NCI-H1694 treated with DMSO at 0.1 percent for 48 hours (cell line): ENCODE measurements at regions not wholly inside any gene's neighbourhood (a gene's known extent, or its start where the extent isn't known, plus 50 kb on each side); places are given as distances from the start of the nearest gene placed in this dataset.
"Not testable (repeated sequence)": the region's sequence is repeated elsewhere in the genome, so short reads cannot be mapped to it uniquely, and the experiment has no call there.

Experiments used
- DNase-seq: peaks from one replicate; lab custom pipeline; 2025; lab: John Stamatoyannopoulos, UW

DNA sequence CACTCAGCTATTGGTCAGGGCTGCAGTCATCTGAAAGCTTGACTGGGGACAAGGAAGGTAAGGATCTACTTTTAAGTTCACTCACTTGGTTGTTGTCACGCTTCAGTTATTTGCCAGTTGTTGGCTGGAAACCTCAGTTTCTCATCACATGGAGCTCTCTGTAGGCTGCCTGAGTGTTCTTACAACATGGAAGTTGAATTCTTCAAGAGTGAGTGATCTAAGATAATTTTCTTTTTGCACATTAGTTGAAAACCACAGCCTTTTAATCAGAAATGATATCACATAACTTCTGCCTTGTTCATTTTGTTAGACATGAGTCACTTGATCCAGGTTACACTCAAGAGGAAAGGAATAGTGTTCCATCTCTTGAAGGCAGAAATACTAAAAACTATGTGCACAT, 552.7 kb downstream of the RAPGEF2 start:
- DNase-seq = no peak

DNA sequence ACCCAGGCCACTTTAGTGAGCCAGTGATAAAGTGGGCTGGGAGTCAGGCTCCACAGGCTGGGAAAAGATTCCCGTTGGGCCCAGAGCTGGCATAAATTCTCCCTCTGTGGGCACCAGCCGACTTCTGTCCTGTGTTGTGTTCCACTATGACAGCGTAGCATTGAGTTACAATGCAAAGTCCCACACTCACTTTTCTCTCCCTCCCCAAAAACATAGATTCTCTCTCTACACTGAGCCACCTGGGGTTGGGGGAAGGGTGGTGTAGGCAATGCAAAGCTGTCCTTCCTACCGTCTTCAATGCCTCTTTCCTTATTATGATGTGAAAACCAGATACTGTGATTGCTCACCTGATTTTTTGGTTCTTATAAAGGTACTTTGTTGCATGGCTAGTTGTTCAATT, 566.2 kb downstream of the RAPGEF2 start:
- no peak for DNase-seq

DNA sequence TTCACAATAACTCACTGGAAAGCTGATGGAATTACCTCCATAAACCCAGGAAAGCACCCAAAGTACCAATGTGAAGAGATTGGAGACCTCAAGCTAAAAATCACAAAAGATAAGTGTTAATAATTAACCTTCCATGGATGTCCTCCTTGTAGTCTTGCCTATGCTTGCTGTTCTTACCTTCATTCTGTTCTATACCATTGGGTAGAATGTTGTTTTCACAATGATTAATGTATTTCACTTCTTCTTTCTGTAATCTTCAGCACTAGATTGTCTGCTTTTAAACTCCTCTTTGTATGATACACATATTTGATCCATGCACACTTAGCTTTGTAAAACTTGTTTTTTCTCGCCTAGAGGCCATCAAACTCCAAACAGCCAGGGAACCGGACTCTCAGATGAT, 570.3 kb downstream of the RAPGEF2 start:
- no peak for DNase-seq

DNA sequence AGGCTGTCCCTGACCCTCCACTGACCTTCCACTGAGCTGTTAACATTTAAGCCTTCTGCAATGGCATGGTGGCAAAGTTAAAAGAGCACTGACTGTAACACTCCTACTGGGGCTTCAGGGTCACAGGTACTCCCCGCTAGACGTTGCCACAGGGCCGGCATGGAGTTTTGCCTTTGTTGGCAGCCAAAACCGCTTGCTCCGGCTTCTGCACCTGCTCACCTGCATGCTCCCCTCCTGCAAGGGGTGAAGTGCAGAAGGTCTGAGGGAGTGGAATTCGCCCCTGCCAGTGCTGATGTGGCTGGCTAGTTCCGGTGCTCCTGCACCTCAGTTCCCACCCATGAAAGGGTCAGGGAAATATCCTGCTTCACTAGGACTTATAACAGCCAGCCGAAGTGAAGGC, 571.4 kb downstream of the RAPGEF2 start:
- no peak for DNase-seq

DNA sequence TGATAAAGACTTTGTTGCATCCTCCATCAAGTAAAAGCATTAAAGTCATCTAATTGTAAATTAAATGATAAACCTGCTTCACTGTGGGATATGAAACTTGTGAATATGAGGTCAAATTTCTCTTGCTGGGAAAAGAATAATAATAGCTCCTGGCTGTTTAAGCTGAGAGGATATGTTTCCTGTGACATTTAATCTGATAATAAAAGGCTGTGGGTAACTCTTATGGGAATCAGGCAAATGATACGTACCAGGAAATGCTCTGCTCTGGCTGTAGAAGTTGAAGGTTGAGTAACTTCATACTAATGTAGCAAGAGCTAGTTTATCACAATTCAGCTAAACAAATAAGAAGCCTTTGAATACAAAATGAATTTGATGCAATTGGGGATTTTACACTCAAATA, 574.6 kb downstream of the RAPGEF2 start:
- no peak for DNase-seq

DNA sequence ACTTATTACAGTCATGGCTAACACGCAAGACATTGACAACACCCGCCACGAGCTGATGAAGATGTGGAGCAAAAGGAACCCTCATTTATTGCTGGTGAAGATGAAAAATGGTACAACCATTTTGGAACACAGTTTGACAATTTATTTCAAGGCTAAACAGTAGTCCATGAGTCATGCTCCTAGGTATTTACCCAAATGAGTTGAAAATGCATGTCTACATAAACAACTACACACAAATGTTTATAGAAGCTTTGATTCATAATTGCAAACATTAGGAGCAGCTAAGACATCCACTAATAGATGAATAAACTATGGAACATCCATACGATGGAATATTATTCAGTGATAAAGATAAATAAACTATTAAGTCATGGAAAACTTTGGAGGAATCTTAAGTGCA, 580.1 kb downstream of the RAPGEF2 start:
- no peak for DNase-seq

DNA sequence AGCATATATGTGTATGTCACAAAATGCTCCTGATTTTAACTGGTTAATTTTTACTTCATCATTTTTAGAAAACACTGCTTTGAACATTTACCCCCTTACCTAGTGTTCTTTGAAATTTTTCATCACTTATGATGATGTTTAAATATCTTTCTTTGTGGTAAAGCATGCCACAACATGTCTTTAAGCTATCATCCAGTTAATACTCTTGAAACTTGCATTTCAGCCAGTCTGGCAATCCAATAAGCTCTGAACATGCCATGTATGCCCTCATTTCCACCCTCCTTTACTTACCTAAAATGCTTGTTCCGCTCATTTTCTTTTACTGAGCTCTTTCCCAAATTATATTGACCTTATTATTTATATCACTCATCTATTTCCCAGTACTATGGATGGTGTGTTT, 581.2 kb downstream of the RAPGEF2 start:
- DNase-seq = no peak

DNA sequence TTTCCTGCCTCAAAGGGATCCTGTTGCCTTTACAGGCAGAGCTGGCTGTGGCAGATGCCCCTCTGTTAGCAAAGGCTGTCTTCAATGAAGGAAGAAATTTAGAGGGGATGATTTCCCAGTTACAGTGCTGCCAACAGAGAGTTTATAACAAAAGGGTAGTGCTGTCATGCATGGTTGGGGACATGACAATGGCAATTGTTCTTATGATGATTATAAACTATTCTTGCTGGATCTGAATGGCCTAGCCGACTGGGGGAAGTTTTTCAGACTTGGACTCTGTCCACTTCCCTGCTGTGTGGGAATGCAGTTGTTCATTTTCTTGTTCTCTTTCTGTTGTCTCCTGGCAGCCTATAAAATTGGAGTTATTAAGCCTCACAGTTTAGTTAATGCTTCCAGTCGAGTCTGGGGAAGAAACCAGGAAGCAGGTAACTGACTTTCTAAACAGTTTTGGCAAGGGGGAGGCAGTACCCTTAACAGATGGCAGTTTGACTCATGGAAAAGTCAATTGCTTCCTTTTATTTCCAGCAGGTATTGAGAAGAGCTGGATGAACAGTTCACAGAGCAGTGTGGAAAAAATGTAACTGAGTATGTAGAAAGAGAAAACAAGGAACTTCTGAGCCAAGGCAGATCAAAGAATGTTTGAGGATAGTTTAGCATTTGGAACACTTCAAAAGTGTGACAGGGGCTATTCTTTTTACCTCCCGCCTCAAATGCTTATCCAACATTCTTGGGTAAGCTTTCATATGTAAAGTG, 582.6 kb downstream of the RAPGEF2 start:
- DNase-seq = no peak

DNA sequence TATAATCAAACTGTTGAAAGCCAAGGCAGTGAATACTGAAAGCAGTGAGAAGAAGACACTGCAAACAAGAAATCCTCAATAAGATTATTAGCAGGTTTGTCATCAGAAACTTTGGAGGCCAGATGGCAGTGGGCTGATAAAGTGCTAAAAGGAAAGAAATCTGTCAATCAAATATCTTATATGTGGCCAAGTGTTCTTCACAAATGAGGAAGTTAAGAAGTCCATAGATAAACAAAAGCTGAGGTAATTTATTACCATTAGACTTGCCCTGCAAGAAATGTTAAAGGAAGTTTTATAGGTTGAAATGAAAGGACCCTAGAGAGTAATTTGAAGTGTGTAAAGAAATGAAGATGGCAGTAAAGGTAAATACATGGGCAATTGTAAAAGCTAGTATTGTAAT, 586.6 kb downstream of the RAPGEF2 start:
- no peak for DNase-seq

DNA sequence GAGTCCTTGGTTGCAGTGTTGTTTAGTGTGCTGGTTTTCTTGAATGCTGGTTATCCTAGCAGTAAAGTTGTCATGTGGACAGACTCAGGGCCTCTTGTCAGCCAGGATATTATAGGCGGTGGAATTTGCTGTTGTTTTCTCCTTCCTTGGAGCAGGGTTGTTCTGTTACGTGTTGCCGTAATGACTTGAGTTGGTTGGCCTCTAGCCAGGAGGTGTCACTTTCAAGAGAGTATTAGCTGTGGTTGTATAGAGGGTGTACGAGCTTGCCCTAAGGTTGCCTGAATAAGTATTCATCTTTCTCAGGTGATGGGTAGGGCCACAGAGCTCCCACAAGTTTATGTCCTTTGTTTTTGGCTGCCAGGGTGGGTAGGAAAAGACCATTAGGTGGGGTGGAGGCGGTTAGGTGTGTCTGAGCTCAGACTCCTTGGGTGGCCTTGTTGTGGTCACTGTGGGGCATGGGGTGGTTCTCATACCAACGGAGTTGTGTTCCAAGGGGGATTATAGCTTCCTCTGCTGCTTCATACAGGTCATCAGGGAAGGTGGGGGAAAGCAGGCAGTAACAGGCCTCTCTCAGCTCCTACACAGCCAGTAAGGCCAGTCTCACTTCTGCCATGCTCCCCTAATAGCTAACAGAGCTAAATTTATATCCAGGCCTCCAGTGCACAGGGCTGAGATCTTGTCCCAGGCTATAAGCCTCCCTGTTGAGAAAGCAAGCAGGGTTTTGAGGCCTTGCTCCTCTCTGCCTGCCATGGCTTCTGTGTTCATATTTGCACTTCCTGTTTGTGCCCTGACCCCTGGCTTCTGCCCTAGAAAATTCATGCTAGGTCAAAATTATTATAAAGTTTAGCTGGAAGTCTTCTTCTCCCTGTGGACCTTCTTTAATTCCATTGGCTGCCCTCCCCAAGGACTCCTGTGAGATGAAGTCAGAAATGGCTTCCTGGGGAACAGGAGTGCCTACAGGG, 594.7 kb downstream of the RAPGEF2 start:
- DNase-seq = no peak

DNA sequence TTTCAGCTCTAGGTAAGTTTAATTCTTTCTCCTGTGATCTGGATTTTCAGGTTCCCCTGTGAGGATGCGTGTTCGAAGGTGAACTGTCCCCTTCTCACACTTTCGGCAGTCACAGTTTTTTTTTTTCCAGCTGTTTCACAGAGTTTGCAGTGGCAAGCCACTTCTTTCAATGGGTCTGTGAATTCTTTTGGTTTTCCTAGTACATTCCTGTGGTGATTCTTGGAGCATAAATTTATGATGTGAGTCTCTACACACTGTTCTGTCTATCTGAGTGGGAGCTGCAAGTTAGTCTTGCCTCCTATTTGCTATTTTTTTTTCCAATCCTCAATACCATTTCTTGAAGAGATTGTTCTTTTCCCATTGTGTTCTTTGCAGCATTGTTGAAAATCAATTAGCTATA, 595.5 kb downstream of the RAPGEF2 start:
- no peak for DNase-seq

DNA sequence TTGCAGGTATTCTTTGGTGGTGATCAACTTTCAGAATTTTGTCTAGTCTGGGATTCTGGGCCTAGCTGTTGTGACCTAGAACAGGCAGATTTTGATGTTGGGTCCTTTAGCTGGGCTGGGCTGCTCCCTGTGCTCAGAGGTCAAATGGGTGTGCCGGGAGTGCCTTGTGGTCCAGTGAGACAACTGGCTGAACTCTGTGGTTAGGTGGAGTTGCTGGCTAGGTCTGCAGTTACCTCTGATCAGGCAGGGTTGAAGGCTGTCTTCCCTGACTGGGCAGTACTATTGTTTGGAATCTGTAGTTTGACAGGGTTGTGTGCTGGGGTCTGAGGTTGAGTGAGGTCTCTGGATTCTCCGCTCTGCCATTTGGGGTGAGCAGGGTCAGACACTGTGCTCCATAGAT, 599.3 kb downstream of the RAPGEF2 start:
- no peak for DNase-seq

DNA sequence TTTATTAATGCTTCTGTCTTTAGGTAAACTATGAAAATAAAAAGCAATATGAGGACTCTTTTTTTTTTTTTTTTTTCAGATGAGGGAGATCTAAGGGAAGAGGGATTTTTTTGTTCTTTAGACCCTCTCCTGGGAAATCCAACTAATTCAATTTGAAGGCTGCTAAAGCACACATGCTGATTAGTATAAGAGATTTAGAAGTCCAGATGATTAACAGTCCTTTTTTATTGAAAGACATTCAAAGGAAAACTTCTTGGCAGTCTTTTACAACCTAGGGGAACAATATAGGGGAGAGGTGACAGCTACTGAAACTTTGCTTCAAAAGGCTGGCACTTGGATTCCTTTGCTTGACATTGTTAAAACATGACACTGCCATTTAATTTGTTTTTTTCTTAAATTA, 602.5 kb downstream of the RAPGEF2 start:
- no peak for DNase-seq

DNA sequence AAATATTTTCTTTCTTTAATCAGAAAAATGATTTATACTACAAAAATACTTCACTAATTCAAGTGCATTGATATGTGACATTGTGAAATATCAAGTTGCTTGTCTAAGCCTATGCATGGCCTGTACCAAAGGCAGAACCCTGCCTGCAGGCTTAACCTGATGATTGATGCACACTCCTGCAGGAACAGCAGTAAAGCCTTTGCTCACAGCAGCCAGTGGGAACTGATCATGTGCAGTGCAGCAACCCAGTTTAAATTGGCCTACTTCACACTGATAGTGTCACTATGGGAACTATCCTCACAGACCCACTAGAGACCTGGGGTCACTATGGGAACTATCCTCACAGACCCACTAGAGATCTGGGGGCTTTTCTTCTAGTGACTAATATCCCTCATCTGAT, 603.8 kb downstream of the RAPGEF2 start:
- no peak for DNase-seq

DNA sequence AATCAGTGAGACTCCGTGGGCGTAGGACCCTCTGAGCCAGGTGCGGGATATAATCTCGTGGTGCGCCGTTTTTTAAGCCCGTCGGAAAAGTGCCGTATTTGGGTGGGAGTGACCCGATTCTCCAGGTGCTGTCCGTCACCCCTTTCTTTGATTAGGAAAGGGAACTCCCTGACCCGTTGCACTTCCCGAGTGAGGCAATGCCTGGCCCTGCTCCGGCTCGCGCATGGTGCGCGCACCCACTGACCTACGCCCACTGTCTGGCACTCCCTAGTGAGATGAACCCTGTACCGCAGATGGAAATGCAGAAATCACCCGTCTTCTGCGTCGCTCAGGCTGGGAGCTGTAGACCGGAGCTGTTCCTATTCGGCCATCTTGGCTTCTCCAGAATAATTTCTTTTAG, 612.3 kb downstream of the RAPGEF2 start:
- DNase-seq = not testable (repeated sequence)

DNA sequence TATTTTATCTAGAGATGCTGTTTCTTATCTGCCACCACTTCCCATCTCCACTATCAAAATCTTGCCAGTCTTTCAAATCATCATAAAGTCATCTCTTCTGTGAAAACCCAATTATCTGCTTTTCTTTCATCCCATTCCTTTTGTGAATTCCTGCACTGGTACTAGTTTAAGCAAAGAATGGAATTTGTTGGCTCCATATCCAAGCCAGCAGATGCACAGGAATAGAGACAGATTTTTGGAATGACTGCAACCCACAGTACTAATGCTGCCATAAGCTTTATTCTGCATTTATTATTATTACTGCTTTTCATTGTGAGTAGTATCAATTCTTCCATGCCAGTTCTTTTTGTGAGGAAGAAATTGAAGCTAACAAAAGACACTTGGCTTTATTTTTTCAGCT, 616.7 kb downstream of the RAPGEF2 start:
- no peak for DNase-seq

DNA sequence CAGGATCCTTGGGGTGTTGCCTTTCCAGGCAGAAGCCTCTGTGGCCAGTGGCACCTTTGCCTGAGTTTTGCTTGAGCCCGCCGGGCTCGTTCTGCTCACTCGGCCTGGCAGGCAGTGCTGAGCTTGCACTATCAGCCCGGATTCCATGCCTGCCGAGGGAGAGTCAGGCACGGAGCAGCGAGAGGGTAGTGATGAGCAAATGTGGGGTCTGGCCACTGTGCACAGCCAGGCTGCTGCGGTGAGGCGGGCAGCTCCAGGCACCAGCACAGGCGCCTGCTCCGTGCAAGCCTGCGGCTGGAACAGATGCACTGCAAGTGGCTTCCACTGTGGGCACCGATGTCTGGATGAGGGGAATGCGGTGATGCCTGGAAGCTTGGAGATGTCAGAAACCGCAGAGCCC, 619.2 kb downstream of the RAPGEF2 start:
- no peak for DNase-seq

DNA sequence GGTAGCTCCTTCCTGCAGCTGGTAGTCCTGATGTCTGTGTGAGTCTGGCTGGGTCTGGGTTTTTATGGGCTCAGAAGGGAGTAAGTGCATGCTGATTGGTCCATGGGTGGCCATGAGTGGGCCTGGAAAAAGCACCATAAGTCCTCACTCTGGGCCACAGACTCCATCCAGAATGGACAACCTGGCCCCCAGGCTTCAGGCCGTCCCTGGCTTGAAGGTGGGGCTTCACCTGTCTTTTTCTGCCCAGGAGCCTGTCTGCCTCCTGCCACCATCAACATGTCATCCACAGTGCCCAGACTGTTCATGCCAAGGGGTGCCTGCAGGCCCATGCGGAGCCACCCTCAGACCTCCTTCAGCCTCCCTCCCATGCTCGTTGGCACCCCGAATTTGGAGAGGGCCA, 620.0 kb downstream of the RAPGEF2 start:
- no peak for DNase-seq

DNA sequence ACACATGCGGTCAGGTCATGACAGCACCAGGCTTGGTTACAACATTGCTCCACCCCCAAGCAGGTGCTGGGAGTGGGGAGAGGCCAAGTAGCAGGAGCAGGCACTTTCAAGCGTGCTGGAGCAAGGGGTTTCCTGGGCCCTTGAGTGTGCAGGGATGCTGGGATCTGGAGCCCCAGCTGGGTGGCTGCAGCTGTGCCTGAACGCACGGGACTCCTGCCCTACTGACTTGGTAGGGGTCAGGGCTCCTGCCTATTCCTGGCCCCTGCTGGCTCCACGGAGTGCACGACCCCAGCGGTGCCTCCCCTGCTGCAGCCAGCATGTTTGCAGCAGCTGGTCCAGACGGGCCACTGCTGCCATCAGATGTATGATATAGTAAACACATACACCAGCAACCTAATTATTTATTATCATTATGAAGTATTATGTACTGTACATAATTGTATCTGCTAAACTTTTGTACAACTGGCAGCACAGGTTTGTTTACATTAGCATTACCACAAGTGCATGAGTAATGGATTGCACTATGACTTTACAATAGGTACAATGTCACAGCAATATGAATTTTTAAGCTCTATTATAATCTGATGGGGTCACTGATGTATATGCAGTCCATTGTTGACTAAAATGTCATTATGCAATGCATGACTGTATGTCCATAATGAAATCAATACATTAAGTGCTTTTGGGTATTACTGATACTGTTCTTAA, 620.6 kb downstream of the RAPGEF2 start:
- no peak for DNase-seq

DNA sequence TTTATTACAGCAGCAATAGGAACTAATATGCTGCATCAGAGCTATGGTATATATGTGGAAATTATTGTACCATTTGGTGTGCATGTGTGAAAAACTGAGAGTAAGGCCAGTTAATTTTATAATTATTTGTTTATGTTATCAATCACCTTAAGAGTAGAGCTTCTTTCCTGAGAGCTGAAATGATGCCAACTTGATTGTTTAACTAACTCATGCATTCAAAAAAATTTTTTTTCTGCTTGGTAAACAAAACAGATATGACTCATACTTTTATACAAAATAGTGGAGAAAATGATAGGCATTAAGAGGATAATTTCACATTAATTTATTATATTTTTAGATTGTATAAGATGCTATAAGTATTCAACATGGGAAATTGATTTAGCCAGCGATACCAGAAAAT, 622.7 kb downstream of the RAPGEF2 start:
- no peak for DNase-seq

DNA sequence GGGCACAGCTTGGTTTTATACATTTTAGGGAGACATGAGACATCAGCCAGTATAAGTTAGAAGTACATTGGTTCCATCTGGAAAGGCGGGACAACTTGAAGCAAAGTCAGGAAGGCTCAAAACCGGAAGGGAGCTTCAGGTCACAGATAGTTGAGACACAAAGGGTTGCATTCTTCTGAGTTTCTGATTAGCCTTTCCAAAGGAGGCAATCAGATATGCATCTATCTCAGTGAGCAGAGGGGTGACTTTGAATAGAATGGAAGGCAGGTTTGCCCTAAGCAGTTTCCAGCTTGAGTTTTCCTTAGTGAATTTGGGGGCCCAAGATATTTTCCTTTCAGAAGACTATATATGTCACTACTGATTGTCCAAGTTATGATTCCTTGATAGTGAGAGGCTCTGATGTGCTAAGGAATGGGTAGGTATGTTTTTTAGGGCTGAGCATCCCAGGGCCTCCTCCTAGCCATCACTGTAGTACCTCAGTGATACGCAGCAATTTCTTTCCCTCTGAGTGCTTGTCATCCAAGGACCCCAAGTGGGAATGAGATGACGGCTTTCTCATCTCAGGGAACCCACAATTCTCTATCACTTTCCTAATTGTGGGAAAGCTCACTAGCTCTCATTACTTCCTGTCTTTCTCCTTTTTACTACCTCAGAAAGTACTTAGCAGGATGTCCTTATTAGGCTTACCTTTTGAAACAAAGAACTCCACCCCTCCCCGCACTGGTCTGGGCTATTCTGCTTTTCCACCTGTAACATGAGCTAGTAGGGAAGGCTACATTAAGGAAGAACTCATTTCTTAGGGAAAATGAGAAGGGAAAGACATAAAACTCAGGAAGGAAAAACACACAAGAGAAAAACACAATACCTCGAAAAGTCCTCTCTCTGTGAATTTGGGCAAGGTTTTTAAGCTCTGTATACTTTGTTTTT, 632.7 kb downstream of the RAPGEF2 start:
- DNase-seq = no peak

DNA sequence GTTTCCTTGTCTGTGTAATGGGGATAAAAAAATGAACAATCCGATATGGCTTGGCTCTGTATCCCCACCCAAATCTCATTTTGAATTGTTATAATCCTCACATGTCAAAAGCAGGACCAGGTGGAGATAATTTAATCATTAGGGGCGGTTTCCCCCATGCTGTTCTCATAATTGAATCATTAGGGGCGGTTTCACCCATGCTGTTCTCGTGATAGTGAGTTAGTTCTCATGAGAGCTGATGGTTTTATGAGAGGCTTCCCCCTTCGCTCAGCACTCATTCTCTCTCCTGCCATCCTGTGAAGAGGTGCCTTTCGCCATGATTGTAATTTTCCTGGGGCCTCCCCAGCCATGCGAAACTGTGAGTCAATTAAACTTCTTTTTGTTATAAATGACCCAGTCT, 633.5 kb downstream of the RAPGEF2 start:
- no peak for DNase-seq
